Hepatocyte (in vitro differentiated cells): ENCODE measurements at regions not wholly inside any gene's neighbourhood (a gene's known extent, or its start where the extent isn't known, plus 50 kb on each side); places are given as distances from the start of the nearest gene placed in this dataset.
A peak's percentile ranks its signal among the peaks of the same experiment; 100 is the strongest.

ENCODE experiments used
- DNase-seq: peaks from one replicate; pipeline ENCODE4 v3.0.0-alpha.2; 2016; ENCODE audit warnings: low spot score
- H2AFZ ChIP-seq: fragments of 200-600 bp; sonication (generic); 2 replicates; pipeline ENCODE4 v1.6.0; 2016; ENCODE audit warnings: antibody characterized with exemption, mild to moderate bottlenecking
- H3K27ac ChIP-seq: fragments of 200-600 bp; sonication (generic); 2 replicates; pipeline ENCODE4 v1.5.1; 2016; ENCODE audit warnings: mild to moderate bottlenecking
- H3K27me3 ChIP-seq: fragments of 200-600 bp; sonication (generic); 2 replicates; pipeline ENCODE4 v1.6.1; 2016
- H3K36me3 ChIP-seq: fragments of 200-600 bp; sonication (generic); replicated peaks from 2 replicates; pipeline ENCODE4 v1.5.1; 2016; ENCODE audit warnings: low read depth; ENCODE audit not compliant: insufficient read depth
- H3K4me1 ChIP-seq: fragments of 200-600 bp; sonication (generic); 2 replicates; pipeline ENCODE4 v1.5.1; 2016; ENCODE audit warnings: mild to moderate bottlenecking, moderate library complexity; ENCODE audit not compliant: insufficient read depth
- H3K4me2 ChIP-seq: fragments of 200-600 bp; sonication (generic); 2 replicates; pipeline ENCODE4 v1.6.0; 2016
- H3K4me3 ChIP-seq: fragments of 200-600 bp; sonication (generic); 2 replicates; pipeline ENCODE4 v1.5.1; 2016; ENCODE audit warnings: mild to moderate bottlenecking
- H3K79me2 ChIP-seq: fragments of 200-600 bp; sonication (generic); 2 replicates; pipeline ENCODE4 v1.6.0; 2017; ENCODE audit warnings: mild to moderate bottlenecking
- H3K9me2 ChIP-seq: fragments of 200-600 bp; sonication (generic); replicated peaks from 2 replicates; pipeline ENCODE4 v1.6.0; 2017; ENCODE audit warnings: mild to moderate bottlenecking; ENCODE audit not compliant: insufficient read depth
- H3K9me3 ChIP-seq: fragments of 200-600 bp; sonication (generic); 2 replicates; pipeline ENCODE4 v1.5.1; 2016; ENCODE audit warnings: low read depth, mild to moderate bottlenecking
- H4K20me1 ChIP-seq: fragments of 200-600 bp; sonication (generic); 2 replicates; pipeline ENCODE4 v1.6.0; 2016; ENCODE audit warnings: mild to moderate bottlenecking; ENCODE audit not compliant: insufficient read depth, poor library complexity, severe bottlenecking
- EZH2 ChIP-seq: fragments of 200-600 bp; sonication (generic); IDR thresholded peaks from 2 replicates; pipeline ENCODE4 v1.6.1; 2016; ENCODE audit warnings: antibody characterized with exemption, mild to moderate bottlenecking, borderline replicate concordance
- EZH2phosphoT487 ChIP-seq: fragments of 200-600 bp; sonication (generic); IDR thresholded peaks from one replicate; pipeline ENCODE4 v1.6.1; 2018; ENCODE audit warnings: antibody characterized with exemption, mild to moderate bottlenecking, low read depth, moderate library complexity; ENCODE audit not compliant: unreplicated experiment, severe bottlenecking
- WGBS: methylation state at CpG from one replicate; pipeline ENCODE4 v1.1.6; 2016; ENCODE audit warnings: low lambda C conversion rate; ENCODE audit errors: missing lambda C conversion rate; 5-methylcytosine and 5-hydroxymethylcytosine counted together
- TF ChIP-seq, protein P1 (sequence below): fragments of 200-600 bp; sonication (generic); IDR thresholded peaks from 2 replicates; pipeline ENCODE4 v1.5.1; 2016; ENCODE audit warnings: antibody characterized with exemption, mild to moderate bottlenecking; ENCODE audit not compliant: poor library complexity

DNA sequence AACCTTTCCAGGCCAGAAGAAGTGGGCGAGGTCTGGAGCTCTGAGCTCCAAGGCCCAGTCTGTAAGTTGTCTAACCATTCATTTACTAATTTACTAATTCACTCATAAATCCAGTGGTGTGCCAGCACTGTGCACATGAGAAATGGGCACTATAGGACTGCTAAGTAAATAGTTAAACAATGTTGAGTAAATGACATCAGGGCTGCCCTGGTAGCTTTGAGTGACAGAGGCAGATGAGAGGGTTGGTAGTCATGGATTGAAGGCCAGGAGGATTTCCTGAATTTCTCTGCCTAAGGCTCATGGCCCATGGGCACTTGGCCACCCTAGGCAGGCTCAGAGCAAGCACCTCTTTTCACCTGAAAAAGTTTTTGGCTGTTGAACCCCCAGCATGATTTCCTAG is 216.9 kb upstream of the RXFP2 start:
- H3K36me3 ChIP-seq: no peaks in the 10 kb centered on the region
- no peaks in the 10 kb centered on the region for H3K27me3 ChIP-seq
- 95% methylated on average over 1 of the region's 1 CpG for WGBS
- no peaks in the 10 kb centered on the region for H4K20me1 ChIP-seq
- H3K9me2 ChIP-seq: no peaks in the 10 kb centered on the region
- no peaks in the 10 kb centered on the region for H3K9me3 ChIP-seq
- TF ChIP-seq, protein P1, sequence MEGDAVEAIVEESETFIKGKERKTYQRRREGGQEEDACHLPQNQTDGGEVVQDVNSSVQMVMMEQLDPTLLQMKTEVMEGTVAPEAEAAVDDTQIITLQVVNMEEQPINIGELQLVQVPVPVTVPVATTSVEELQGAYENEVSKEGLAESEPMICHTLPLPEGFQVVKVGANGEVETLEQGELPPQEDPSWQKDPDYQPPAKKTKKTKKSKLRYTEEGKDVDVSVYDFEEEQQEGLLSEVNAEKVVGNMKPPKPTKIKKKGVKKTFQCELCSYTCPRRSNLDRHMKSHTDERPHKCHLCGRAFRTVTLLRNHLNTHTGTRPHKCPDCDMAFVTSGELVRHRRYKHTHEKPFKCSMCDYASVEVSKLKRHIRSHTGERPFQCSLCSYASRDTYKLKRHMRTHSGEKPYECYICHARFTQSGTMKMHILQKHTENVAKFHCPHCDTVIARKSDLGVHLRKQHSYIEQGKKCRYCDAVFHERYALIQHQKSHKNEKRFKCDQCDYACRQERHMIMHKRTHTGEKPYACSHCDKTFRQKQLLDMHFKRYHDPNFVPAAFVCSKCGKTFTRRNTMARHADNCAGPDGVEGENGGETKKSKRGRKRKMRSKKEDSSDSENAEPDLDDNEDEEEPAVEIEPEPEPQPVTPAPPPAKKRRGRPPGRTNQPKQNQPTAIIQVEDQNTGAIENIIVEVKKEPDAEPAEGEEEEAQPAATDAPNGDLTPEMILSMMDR: no peak
- TF ChIP-seq EZH2 (no peak), EZH2phosphoT487 (no peak)
- H3K4me3 ChIP-seq: no peak overlapping the region
- H2AFZ ChIP-seq: no peak overlapping the region
- no peak overlapping the region for H3K27ac ChIP-seq
- no peak for DNase-seq
- H3K4me1 ChIP-seq: no peaks in the 10 kb centered on the region
- H3K4me2 ChIP-seq: no peak overlapping the region
- no peaks in the 10 kb centered on the region for H3K79me2 ChIP-seq

GRCh38 chr13:31528176-31528575 is 211.2 kb upstream of the RXFP2 start:
- peak overlapping the region; percentile 67 for H3K27ac ChIP-seq
- no peak overlapping the region for H2AFZ ChIP-seq
- H4K20me1 ChIP-seq: no peaks in the 10 kb centered on the region
- no peak overlapping the region for H3K4me3 ChIP-seq
- peak; percentile 21 for DNase-seq
- no peaks in the 10 kb centered on the region for H3K4me1 ChIP-seq
- H3K9me3 ChIP-seq: no peaks in the 10 kb centered on the region
- 47% methylated on average over 3 of the region's 3 CpGs for WGBS
- no peaks in the 10 kb centered on the region for H3K9me2 ChIP-seq
- no peaks in the 10 kb centered on the region for H3K27me3 ChIP-seq
- no peaks in the 10 kb centered on the region for H3K79me2 ChIP-seq
- TF ChIP-seq, protein P1: no peak
- TF ChIP-seq EZH2phosphoT487 (no peak), EZH2 (no peak)
- H3K36me3 ChIP-seq: no peaks in the 10 kb centered on the region
- no peak overlapping the region for H3K4me2 ChIP-seq

DNA sequence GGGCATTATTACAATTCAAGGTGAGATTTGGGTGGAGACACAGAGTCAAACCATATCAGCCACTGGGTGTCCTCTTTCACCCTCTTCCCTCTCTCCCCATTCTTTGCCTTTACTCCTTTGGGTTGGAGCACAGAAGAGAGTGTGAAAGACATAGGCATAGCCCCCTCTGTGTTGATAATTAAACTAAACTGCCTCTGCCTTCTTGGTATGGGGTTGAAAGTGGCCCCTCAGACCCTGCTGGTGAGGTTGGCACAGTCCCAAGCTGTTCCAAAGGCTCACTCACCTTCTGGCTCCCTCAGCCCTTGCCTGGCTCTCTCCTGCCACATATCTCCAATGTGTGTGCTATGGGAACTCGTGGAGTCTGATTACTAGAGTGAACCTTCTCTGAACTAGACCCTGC is 210.6 kb upstream of the RXFP2 start:
- Histone ChIP-seq H2AFZ (no peak overlapping the region), H3K4me2 (no peak overlapping the region), H3K4me1 (no peaks in the 10 kb centered on the region), H3K4me3 (no peak overlapping the region), H3K9me3 (no peaks in the 10 kb centered on the region), H3K9me2 (no peaks in the 10 kb centered on the region), H3K36me3 (no peaks in the 10 kb centered on the region), H4K20me1 (no peaks in the 10 kb centered on the region), H3K27me3 (no peaks in the 10 kb centered on the region), H3K27ac (peak overlapping the region; percentile 67), H3K79me2 (no peaks in the 10 kb centered on the region)
- WGBS: 93% methylated on average over 1 of the region's 1 CpG
- no peak for DNase-seq
- TF ChIP-seq EZH2phosphoT487 (no peak), EZH2 (no peak)
- TF ChIP-seq, protein P1: no peak

DNA sequence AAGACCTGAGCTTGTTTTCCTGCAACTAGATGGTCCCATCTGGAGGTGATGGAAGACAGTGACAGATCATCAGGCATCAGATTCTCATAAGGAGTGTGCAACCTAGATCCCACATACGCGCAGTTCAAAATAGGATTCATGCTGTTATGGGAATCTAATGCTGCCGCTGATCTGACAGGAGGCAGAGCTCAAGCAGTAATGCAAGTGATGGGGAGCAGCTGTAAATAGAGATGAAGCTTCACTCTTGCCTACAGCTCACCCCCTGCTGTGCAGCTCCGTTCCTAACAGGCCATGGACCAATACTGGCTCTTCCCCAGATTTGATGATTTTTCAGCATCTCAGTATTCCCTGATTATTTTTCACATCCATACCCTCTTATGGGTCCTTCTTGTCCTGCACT is 208.4 kb upstream of the RXFP2 start:
- Histone ChIP-seq H3K79me2 (no peaks in the 10 kb centered on the region), H2AFZ (no peak overlapping the region), H3K9me2 (no peaks in the 10 kb centered on the region), H3K9me3 (no peaks in the 10 kb centered on the region), H3K4me1 (no peaks in the 10 kb centered on the region), H4K20me1 (no peaks in the 10 kb centered on the region), H3K4me3 (no peak overlapping the region), H3K36me3 (no peaks in the 10 kb centered on the region), H3K27me3 (no peaks in the 10 kb centered on the region), H3K4me2 (no peak overlapping the region), H3K27ac (no peak overlapping the region)
- 91% methylated on average over 4 of the region's 4 CpGs for WGBS
- TF ChIP-seq EZH2phosphoT487 (no peak), EZH2 (no peak)
- TF ChIP-seq, protein P1: no peak
- DNase-seq: no peak
